Activated T-helper 1 cell treated with anti-CD3 and anti-CD28 coated beads, Interleukin-2, amount 50 U/mL, for 16 hours (primary cell): ENCODE measurements at regions not wholly inside any gene's neighbourhood (a gene's known extent, or its start where the extent isn't known, plus 50 kb on each side); places are given as distances from the start of the nearest gene placed in this dataset.
"Not testable (repeated sequence)": the region's sequence is repeated elsewhere in the genome, so short reads cannot be mapped to it uniquely, and the experiment has no call there.

Experiments used
- DNase-seq, 2 donors: peaks; one replicate each; pipeline ENCODE4 v3.0.0-alpha.2; 2020; ENCODE audit warnings: low read depth in 1 of 2, low spot score in 1 of 2

DNA sequence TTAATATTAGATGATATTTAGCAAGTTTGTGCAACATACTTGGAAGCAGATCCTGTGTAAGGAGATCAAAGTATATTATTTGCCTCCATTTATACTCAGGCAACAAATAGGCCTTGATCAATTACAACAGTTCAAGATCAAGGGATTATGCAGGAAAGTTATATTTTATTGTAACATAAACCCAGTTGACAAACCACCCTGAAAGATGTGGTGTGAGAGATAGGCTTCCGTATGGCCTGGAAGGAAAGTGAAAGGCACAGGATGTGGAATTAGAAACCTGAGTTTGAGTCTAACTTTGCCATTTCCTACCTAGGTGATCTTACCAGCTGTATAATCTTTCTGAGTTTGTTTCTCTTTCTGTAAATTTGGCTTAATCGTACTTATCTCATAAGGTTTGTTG is 284.1 kb downstream of the BMP4 start:
- no peak for DNase-seq

DNA sequence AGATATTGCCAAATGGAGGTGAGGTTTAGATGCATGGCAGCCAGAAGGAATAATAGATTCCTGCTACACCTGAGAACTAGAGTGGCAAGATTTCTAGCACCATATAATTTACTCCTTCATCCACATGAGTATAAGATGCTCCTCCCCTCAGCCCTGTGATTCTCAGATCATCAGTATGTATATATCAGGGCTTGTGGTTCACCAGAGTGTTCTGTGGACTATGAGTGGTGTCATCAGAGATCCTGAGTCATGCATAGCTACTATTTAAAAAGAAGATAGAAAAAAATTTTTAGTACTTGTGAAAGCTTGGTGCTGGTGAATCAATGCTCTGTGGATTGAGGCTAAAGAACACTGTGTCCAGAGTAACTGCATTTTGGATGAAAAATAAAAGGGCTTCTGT is 285.9 kb downstream of the BMP4 start:
- DNase-seq, result no peak

DNA sequence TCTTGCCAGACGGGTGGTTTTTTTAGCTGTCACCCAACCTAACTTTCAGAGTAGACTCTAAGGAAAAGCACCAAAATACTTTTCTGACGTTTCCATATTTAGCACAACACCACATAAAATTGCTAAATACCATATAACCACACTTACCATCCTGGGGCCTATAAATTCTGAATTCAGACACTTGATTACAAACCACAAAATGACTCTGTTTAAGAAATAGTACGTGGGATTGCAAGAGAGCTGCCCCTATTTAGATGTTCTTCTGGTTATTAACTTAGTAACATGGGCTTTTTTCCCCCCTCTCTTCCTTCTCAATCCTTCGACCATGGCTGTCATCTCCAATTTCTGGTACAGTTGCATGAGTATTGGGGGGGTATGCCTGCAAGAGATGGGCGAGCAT is 287.7 kb downstream of the BMP4 start:
- DNase-seq, result no peak

DNA sequence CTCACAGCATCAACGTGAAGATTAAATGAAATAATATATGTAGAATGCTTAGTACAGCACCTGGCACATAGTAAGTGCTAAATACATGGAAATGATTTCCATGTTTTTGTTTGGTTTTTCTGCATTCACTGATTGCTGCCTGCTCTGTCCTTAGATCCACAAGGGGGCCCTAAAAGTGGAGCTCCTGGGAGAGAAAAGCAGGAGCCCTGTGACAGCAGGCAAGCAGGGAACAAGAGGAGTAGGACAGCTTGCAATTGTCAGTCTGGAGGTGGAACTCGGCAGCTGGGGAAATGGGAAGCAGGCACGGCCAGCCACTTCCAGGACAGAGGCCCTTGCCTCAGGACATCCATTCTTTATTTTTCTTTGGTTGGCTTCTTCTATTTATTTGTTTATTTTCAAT is 292.9 kb downstream of the BMP4 start:
- DNase-seq, result no peak

DNA sequence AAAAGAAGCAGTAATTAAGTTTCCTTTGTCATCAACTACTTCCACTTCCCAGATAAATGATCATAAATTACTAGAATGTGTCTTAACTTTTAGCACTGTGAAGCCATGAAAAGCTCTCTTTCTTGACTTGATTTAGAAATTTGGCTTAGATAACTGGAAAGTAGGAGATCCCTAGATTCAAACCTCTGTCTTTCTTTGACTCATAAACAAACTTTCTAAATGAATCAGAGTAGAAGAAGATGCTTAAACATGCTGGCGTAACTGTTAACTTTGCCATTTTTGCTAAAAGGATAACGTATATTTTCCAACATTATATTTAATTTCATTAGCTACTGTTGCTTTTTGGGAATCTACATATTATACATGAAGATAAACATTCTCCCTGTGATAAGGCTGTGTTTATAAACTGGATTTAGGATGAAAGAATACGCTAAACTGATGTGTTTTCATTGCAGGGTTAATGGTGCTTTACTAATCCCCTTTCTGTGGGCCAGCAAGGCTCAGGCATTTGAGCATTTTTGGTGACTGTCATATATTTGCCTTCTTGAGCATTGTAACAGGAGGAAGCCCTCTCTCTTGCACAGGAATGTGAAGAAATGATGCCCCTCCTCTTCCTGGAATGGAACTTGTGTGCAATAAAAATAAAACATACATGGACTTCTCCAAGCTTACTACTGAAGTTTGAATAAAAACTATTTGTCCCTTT is 301.4 kb downstream of the BMP4 start:
- DNase-seq, result no peak

DNA sequence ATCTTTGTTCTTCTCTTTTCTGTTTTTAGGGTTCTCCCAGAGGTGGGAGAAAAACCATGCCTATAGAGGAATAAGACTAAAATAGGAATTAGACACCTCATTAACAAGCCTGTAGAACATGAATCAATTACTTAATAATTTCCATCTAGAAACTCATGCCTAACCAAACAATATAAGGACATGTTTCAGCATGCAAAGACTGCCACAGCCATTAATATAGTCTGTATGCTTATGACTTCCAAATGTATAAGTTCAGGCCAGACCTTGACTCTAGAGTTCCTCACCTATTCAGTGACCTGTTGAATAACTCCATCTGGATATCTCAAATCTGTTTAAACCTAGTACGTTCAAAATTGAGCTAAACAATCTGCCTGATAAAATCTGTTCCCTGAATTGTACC is 304.6 kb downstream of the BMP4 start:
- no peak for DNase-seq

DNA sequence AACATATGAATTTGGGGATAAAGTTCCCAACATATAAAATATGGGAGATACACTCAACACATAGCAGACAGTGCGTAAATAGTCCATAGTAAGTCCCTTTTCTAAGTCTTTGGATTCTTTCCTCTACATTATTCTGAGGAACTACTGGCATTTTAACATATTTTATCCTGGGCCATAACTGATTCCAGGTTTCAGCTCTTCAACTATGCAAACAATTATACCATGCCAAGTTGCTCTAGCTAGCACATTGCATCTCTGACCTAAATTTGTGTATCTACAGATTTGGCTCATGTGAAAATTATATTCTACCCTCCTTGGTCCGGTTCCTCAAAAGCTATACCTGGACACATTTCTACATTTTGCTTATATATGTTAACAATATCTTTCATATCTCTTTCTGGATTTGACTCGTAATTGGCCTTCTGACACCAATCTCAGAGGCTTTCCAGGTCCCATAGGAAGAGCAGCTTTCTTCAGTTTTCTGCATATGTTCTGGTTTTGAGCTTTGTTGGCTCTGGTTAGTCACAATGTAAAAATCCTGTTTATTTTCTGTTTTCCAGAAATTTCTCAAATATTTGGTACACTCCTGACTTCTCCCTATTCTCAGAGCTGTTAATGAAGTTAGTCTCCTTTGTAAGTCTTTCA is 305.4 kb downstream of the BMP4 start:
- no peak for DNase-seq

DNA sequence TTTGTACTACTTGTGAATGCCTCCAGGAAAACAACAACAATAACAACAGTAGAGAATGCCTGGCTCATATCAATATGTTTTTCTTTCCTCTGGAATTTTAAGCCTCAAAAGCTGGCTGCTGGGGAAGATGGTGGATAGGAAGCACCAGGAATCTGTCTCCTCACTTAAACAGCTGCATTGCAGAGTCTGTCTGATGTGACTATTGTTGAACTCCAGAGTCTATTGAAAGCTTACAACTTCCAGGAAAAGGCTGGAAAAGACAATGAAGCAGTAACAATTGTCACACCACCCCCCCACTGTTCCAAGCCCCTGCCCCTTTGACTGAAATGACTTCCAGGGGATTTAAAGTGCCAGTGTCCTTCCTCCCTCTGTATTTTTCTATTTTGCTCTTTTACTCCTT is 309.7 kb downstream of the BMP4 start:
- no peak for DNase-seq

DNA sequence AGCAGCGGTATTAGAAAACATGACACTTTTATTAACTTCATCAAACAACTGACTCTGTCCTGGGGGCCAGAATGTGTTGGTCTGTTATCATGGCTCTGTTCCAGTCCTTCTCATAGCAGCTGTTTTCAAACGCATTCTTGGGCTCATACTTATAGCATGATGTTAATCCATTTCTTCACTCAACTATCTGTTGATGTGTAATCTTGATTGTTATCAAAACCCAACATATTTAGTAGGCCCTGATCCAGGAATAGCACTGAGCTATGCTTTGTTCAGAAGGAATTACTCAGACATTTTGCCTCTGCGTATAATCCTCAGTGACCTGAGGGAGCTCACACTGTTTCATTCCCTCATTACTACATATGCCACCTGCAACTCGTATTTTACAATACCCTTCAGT is 315.9 kb downstream of the BMP4 start:
- no peak for DNase-seq

DNA sequence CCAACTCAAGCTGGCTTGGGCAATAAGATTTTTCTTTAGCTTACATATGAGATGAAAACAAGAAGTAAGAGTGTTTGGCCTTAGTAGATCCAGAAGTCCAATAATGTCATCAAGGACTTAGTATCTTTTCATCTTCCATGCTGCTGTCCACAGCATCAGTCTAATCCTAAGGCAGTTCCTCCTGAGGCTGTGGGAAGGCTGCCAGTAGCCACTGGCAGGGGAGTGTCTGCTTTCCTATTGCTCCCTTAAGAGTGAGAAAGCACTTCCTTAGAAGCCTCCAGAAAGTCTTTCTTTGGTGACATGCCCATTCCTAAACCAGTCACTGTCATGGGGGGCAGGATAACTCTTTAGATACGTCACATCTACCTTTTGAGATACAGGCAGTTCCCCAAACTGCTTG is 317.7 kb downstream of the BMP4 start:
- no peak for DNase-seq

DNA sequence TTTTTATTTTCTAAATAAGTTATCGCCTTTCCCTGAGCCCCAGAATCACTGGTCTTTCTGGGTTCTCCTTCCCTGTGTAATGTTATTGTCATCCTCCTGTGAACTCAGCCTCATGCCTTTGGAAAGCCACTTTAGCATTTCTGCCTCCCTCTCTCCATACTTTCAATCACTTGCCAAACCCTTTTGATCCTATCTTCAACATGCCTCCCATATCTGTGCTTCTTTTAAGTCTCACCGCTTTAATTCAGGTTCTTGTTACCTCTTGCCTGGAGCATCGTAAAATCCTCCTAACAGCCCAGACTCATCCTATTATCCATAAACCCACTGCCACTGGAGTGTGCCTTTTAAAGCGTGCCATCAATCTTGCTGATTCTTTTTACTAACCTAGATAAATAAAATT is 321.8 kb downstream of the BMP4 start:
- DNase-seq, result no peak

DNA sequence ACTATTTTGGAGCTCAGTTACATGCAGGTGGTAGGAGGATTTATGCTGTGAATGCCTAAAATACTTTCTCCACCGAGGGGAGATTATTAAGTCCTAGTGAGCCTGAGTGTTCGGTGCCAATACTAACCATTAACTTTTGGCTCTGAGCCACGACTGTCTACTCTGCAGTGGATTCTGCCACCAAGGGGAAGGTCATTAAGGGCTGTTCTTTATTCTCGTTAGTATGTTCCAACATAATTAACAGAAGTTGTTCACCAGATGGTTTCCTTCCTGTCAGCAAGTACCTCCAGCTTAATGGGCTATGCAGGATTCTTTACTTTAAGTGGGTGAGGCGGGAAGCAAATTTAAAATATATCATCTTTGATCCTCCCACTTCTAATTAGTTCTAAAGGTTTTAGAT is 326.3 kb downstream of the BMP4 start:
- DNase-seq, result no peak

DNA sequence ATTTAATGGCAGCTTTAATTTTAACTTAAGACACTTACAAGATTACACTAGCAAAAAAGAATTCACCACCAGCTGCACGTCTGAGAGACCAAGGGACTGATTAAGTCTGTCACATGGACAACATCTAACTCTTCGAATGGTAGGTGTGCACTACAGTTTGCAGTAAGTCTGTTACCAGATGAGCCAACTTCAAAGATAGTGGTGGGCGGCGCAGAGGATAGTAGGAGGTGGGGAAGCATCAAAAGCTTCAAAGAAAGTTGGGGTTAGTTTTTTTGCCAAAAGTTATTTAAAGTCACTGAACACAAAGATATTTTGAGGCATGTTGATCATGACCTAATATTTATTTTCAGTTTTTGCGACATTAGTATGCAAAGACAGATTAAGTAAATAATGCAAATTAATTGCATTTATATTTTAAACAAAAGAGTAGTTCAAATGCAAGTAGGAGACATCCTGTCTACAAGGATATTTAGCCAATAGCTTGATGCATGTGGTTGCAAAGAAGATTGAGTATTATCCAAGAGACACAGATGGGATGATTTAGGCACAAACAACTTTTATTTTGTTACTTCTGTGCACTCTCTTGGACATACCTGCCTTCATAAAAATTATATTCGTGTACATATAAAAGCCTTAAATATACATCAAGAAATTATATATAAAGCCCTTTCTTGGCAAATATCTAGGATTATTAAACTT is 327.7 kb downstream of the BMP4 start:
- DNase-seq, result no peak

DNA sequence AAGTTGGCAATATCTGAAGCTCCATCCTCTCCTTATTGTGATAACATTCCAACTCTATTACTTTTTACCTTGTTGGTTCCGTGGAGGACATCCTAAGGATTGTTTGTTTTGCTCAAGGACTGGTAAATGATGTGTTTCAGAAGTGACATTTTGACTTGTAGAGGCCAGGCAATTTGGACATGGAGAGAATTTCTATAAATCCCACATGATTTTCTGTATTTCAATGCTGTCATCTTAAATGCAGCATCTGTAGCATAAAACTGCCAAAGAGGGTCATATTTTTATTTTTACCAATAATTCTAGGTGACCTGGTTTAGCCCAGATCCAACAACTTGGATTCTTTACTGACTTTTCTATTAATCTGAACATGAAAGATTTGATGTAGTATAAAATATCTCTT is 328.4 kb downstream of the BMP4 start:
- no peak for DNase-seq

DNA sequence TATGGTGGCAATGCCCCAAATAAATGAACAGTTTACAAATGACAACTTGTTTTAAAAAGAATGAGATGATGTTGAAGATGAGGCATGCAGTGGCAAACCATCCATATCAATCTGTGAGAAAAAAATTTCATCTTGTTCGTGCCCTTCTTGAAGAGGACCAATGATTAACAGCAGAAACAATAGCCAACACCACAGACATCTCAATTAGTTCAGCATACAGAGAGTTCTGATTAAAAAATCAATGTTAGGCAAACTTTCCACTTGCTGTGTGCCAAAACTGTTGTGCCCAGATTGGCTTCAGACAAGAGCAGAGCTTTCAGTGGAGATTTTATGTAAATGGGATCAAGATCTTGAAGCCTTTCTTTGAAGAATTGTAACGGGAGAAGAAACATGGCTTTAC is 329.9 kb downstream of the BMP4 start:
- no peak for DNase-seq

DNA sequence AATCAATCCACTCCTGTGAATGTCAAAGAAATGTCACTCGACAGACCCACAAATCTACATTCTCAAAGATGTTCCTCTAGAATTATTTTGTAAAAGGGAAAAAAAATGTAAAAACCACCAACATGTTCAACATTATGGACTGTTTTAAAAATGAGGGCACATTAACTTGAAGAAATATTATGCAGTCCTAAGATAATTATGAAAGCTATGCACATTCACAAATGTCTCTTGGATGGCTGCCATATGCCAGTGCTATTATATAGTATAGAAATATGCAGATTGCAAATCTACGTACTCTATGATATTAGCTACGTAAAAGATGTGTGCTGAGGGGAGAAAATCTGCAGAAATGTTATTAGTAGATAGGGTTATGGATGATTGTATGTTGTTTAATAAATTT is 334.2 kb downstream of the BMP4 start:
- DNase-seq, result no peak

DNA sequence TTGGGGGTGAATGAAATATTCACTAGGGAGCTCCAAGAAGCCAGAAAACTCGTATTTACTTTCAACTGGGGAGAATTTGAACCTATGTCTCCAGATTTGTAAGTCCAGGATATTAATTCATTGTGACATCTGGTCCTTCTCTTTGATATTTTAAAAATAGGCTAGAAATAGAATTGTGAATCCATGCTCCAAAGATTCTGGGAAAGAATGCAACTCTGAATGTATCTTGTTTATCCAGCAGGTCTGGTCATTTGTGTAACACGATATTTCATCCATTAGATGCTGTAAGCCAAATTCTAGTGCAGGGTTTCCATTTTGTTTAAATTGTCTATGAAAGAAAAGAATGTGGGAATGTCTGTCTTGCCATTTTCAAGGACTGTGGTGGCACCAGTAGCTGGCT is 334.7 kb downstream of the BMP4 start:
- no peak for DNase-seq

DNA sequence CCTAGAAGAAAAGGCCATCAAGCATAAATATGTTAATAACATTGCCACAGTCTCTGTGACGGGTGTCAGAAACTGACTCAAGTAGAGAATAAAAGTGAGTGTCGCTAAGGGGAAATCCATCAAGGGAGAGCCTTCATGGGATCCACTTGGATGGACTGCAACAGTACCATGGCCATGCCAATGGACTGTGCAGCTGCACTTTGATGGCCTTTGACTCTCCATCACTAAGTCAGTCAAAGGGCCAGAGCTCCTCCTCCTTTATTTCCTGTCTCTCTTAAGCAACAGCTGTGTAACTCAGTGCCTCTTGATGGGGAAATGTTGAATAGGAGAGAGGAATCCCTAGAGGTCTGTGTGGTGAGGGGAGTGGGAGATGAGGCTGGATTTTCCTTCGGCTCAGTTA is 335.2 kb downstream of the BMP4 start:
- no peak for DNase-seq

DNA sequence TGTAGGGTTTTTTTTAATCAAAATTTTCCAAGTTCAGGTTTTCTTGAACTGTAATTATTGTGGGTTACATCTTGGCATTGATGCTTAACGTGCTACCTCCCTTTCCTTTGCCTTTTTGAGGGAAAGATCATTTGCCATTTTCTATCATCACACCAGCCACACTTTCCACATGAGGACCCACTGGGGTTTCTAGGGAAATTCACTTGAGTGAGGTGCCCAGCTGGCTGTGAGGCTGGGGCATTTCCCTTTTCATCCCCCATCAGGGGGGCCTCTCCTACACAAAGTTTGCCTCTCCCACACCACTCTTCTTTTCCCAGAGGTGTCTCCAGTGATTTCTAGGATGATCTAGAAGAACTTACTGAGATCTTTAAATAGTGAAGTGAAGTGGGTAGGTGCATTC is 335.7 kb downstream of the BMP4 start:
- no peak for DNase-seq

DNA sequence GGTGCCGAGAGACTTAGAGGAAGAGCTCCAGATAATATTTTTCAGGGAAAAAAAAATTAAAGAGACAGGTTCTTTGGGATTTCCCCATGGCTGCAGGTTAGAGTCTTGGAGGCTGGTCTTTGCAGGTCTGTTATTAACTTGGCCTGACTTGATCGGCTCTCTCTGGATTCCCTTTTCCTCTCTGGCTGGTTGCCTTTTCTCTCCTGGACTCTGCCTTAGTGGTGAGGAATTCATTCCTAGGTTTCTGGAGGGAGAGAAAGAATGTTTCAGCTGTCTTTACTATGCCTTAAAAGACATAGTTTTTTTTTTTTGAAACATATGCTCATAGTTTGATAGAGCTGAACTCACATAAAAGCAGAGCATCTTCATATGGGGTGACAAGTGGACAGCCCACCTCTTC is 336.3 kb downstream of the BMP4 start:
- no peak for DNase-seq

DNA sequence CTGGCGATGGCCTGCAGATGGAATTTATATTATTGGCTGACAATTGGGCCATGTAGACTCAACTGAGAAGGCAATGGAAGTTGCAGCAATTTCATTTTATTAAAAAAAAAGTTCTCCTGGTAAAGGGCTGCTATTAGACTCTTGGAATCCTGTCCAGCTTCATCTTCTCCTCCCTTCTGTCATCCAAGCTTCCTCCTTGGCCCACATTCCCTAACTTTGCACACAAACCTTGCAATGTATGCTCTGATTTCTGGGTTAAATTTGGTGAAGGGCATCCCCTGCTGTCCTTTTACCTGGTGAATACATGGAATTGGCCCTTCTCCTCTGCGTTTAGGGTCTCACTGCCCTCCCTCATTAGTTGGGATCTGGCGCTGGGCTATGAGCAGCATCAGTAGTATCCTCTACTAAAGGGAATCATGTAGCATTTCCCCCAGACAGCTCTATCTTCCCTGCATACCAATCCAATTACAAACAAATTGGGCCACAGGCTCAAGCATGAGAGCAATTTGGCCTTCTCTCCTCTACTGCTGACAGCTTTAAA is 336.9 kb downstream of the BMP4 start:
- DNase-seq, result no peak

DNA sequence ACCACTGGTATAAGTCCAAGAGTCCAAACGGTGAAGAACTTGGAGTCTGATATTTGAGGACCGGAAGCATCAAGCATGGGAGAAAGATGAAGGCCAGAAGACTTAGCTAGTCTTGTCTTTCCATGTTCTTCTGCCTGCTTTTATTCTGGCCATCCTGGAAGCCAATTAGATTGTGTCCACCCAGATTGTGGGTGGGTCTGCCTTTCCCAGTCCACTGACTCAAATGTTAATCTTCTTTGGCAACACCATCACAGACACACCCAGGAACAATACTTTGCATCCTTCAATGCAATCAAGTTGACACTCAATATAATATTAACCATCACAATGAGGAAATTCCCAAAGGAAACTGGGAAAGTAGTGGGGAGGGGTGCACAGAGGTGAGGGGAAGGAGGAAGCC is 340.1 kb downstream of the BMP4 start:
- not testable (repeated sequence) for DNase-seq
